GM19372 (cell line): ENCODE measurements at regions not wholly inside any gene's neighbourhood (a gene's known extent, or its start where the extent isn't known, plus 50 kb on each side); places are given as distances from the start of the nearest gene placed in this dataset.

Experiments
- ATAC-seq: cut with Tn5 transposase; IDR thresholded peaks from one replicate; pipeline ENCODE4 v1.9.1; 2021; ENCODE audit warnings: mild to moderate bottlenecking, low read depth, moderate library complexity; ENCODE audit not compliant: unreplicated experiment

DNA sequence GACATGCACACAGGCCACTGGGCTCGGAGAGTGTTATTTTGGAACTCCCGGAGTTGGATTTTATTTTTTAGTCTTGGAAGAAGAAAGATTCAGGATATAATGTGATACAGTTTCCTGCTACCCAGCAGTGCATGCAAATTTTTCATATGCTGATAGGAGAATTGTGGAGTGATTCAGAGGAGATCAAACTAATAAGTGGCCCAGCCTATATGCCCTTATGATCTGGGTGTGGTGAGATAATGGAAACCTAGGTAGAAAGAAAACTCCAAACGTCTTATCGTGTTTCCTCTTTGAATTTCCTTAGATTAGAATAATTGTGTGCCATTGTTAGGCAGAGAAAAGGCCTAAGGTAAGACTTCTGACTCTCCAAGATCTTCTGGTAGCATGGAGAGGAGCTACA is 401.2 kb upstream of the BTBD3 start:
- no peak for ATAC-seq

- ATAC-seq, result no peak
Measured at GRCh38 chr20:11520596-11520995, 397.1 kb upstream of the BTBD3 start.

- ATAC-seq, result no peak
Measured at GRCh38 chr20:11521476-11522365, 396.0 kb upstream of the BTBD3 start.

DNA sequence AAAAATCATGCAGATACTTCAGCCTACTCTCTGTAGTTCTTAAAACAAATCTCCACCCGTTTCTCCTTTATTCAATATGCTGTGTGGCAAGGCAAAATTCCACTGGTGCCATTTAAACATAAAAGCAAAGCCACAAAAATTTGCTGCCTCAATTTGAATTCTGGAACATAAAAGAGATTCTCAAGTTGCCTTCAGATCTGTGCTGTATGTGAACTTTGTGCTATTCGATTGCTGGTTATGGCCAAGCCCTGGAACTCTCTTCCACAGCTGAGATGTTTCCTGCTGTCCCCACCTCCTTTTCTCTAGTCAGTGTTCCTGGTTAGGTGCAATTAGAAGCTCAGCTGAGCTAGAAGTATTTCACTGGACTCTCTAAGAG is 395.3 kb upstream of the BTBD3 start:
- ATAC-seq, result no peak

DNA sequence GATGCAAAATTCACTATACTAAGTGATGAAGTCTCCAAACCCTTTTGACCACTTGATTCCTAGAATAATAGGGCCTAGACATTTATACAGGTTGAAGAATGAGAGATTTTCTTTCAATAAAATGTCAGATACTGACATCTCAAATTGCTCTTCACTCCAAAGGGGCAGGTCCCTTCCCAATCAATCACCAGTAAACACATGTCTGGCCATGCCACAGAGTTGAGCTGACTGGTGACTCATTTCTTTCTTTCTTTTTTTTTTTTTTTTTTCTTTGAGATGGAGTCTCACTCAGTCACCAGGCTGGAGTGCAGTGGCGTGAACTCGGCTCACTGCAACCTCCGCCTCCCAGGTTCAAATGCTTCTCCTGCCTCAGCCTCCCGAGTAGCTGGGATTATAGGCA is 388.6 kb upstream of the BTBD3 start:
- no peak for ATAC-seq

- no peak for ATAC-seq
Measured at GRCh38 chr20:11537032-11537431, 380.7 kb upstream of the BTBD3 start.

GRCh38 chr20:11539450-11539849 is 378.2 kb upstream of the BTBD3 start:
- no peak for ATAC-seq

- no peak for ATAC-seq
Measured at GRCh38 chr20:11540558-11540957, 377.1 kb upstream of the BTBD3 start.

DNA sequence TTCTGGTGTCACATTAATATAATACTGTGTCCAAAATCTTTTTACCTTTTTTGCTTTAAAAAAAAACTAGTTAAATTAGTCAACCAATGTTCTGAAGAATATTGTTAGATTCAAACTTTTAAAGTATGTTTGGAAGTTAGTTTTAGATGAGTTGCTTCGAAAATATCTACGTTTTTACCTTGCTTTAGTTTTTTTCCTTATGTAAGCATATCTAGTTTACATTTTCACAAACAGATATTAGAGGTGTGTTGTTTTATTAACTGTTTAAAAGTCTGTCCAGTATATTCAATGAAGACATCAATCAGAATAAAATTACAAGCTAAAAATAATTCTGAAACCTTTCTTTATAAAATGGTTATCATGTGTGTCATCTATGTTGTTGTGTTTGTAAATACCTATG is 375.0 kb upstream of the BTBD3 start:
- ATAC-seq, result no peak

GRCh38 chr20:11544029-11544678 is 373.5 kb upstream of the BTBD3 start:
- peak; percentile 78 for ATAC-seq

- no peak for ATAC-seq
Measured at GRCh38 chr20:11546939-11547338, 370.8 kb upstream of the BTBD3 start.

GRCh38 chr20:11549172-11550103 is 368.3 kb upstream of the BTBD3 start:
- ATAC-seq, result no peak

DNA sequence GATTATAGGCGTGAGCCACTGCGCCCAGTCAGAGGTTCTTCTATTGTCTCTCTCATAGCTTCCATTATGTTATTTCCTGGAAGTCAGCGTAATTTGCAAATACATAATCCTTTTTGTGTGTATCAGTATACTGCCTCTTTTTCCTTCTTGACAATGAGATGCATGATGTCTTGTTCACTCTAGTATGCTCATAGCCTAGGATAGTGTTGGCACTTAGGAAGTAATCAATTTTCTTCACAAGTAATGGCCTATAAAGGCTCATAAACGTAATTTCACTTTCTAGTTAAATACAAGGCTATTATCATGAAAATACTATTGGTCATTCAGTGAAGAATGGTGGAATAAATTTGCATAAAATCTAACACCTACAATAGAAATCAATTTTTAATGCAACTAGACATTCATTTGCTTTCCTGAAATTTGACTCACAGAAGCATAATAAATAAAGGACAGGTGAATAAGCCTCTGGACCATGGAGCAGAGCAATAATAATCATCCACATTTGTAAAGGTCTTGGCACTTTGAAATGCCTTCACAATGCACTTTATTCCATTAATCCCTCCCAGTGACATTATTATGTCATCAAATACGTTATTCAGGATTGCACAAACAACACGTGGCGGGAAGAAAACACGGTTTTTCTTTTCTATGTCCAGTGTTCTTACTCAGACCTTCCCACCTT is 366.9 kb upstream of the BTBD3 start:
- ATAC-seq, result no peak

DNA sequence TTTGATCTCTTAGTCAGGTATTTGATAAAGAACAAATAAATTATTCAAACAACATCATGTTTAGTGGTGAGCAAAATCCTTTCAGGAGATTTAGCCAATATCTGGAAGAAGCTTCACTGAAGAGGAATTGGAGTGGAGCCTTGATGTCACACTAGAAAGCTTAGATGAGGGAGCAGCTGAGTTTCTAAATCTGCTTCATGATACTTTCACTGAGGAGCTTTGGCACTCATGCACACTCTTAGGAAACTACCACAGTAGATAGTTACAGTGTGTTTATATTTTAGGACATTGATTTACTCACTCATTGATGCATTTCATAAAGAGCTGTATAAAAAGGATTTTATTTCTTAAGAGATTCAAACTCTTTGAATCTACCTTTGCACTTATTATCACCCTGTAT is 366.2 kb upstream of the BTBD3 start:
- ATAC-seq, result no peak

- ATAC-seq, result no peak
Measured at GRCh38 chr20:11553603-11554002, 364.1 kb upstream of the BTBD3 start.

DNA sequence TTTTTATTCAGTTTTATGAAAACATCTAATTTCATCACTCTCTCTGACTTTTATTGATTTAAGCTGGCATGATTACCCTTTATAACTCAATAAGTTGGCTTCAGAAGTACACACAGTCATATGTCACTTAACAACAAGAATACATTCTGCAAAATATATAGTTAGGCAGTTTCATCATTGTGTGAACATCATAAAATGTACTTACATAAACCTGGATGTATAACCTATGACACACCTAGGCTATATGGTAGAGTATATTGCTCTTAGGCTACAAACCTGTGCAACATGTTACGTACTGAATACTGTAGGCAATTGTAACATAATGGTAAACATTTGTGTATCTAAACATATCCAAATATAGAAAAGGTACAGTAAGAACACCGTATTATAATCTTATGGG is 362.2 kb upstream of the BTBD3 start:
- no peak for ATAC-seq

- ATAC-seq, result no peak
Measured at GRCh38 chr20:11556410-11556809, 361.3 kb upstream of the BTBD3 start.

- ATAC-seq, result no peak
Measured at GRCh38 chr20:11564491-11564890, 353.2 kb upstream of the BTBD3 start.

- ATAC-seq, result no peak
Measured at GRCh38 chr20:11569163-11569562, 348.5 kb upstream of the BTBD3 start.

DNA sequence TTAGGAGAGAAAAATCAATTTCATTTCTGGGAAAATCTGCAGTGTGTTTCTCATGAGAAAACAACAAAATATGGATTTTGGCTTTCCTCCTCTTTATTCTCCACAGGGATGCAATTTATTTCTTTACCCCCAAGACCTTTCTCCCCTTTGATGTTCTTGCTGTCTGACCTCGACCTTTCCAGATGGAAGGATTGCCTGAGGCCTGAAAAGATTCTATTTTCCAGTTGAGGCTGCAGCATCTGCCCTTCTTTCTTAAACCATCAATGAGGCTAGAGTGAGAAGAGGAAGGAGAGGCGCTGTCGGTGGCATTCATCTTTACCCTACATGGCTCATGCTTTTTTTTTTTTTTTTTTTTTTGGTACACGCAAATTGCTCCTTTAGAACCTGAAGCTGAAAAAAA is 344.2 kb upstream of the BTBD3 start:
- ATAC-seq, result no peak
